ENCODE measurements at regions not wholly inside any gene's neighbourhood (a gene's known extent, or its start where the extent isn't known, plus 50 kb on each side); places are given as distances from the start of the nearest gene placed in this dataset.

- TF ChIP-seq EED (IDR thresholded peaks at IDR 0.05; ENCODE audit: low read depth) (no peak), GATAD2B (conservative IDR thresholded peaks at IDR 0.05; ENCODE audit: low read depth) (no peak), SREBF1 (IDR thresholded peaks at IDR 0.05; ENCODE audit: low read length) (no peak), CTCF (IDR thresholded peaks at IDR 0.05 in 2 of 3, conservative IDR thresholded peaks at IDR 0.05 in 1 of 3; ENCODE audit: control insufficient read depth in 2 of 3, extremely low read depth in 1 of 3, insufficient read depth in 1 of 3, low read depth in 3 of 3, low read length in 3 of 3) (peak; percentile 36 to 48 (median 47); a peak in 5 of 6 replicates)
Observed at GRCh38 chr17:34081269-34081668, 173.8 kb upstream of the CCL2 start (continued).

DNA sequence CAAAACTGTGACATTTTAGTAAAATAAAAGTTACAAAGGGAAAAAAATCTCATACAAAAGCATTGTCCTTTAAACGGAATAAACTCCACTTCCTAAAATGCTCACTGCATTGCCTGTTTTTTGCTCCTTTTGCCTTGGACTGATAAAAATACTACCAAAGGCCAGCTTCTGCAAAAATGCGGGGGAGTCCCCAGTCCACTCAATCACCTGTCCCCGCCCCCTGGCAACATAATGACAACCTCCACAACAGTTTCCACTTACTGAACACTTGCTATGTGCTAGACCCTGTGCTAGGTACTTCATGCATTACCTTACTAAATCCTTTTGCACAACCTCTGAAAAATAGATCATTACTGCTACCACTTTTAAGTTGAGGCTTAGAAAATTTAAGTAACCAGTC lies 172.7 kb upstream of the CCL2 start:
- no peak overlapping the region for H3K4me2 ChIP-seq (ENCODE audit: control insufficient read depth, insufficient read depth)
- ChIA-PET CTCF (no interaction called here), POLR2A (no interaction called here), SMC1A (ENCODE audit: uncharacterized antibody, unreplicated experiment) (no interaction called here), RAD21 (ENCODE audit: unreplicated experiment) (no interaction called here)
- H3K27me3 ChIP-seq (replicated peaks in 1 of 2; ENCODE audit: control insufficient read depth in 2 of 2, insufficient read depth in 2 of 2, low read length in 1 of 2): no peaks in the 10 kb centered on the region
- in situ Hi-C loops (cut with MboI) (no loop called here), intact Hi-C loops (cut with micrococcal nuclease; ENCODE audit: unreplicated experiment) (no loop called here)
- H3K36me3 ChIP-seq (ENCODE audit: control insufficient read depth in 2 of 2, insufficient read depth in 2 of 2, low read length in 1 of 2): no peaks in the 10 kb centered on the region
- DNase-seq (ENCODE audit: low read depth, low spot score): no peak
- ATAC-seq: no peak
- no peaks in the 10 kb centered on the region for H3K9me3 ChIP-seq (replicated peaks; ENCODE audit: control insufficient read depth, insufficient read depth, low read length)
- H4K20me1 ChIP-seq (ENCODE audit: control insufficient read depth, insufficient read depth): no peaks in the 10 kb centered on the region
- no peak overlapping the region for H2AFZ ChIP-seq (ENCODE audit: control insufficient read depth, low read depth, low read length)
- FAIRE-seq: no peak
- no peak for TF ChIP-seq CEBPB (IDR thresholded peaks at IDR 0.05; ENCODE audit: borderline replicate concordance in 1 of 2, low read depth in 2 of 2, low read length in 2 of 2)
- H3K9ac ChIP-seq (ENCODE audit: control insufficient read depth, insufficient read depth, low read length): no peak overlapping the region
- H3K4me1 ChIP-seq (ENCODE audit: control insufficient read depth, insufficient read depth, low read length): no peaks in the 10 kb centered on the region
- H3K79me2 ChIP-seq (ENCODE audit: control insufficient read depth, insufficient read depth, low read length): no peaks in the 10 kb centered on the region
- 0% methylated on average over 3 of the region's 3 CpGs for WGBS (ENCODE audit: insufficient coverage, insufficient replicate concordance, low lambda C conversion rate, missing lambda C conversion rate)
- no peak overlapping the region for H3K27ac ChIP-seq (ENCODE audit: control insufficient read depth, insufficient read depth)
- H3K4me3 ChIP-seq: no peak overlapping the region
- BruUV-seq (replicated peaks): no TSS peak

All from GM12878 (cell line).